Liver (tissue), 8 donors: ENCODE measurements at regions not wholly inside any gene's neighbourhood (a gene's known extent, or its start where the extent isn't known, plus 50 kb on each side); places are given as distances from the start of the nearest gene placed in this dataset.
"Not testable (repeated sequence)": the region's sequence is repeated elsewhere in the genome, so short reads cannot be mapped to it uniquely, and the experiment has no call there.

Experiments used
- DNase-seq: peaks from one replicate; pipeline ENCODE4 v3.0.0-alpha.2; 2017; ENCODE audit warnings: low spot score
- H3K27ac ChIP-seq, 2 donors: one replicate each; pipeline ENCODE4 v1.7.0; 2013; ENCODE audit warnings: inconsistent platforms in 2 of 2, low read length in 2 of 2, control low read depth in 1 of 2, low read depth in 1 of 2, mild to moderate bottlenecking in 1 of 2
- H3K27me3 ChIP-seq, 4 donors: one replicate each; pipeline versions ENCODE4 v1.6.1 to v1.7.0; 2013; ENCODE audit warnings: low read length in 3 of 4, inconsistent platforms in 1 of 4, mild to moderate bottlenecking in 1 of 4, moderate library complexity in 1 of 4; ENCODE audit not compliant: control insufficient read depth in 4 of 4, insufficient read depth in 4 of 4
- H3K36me3 ChIP-seq, 4 donors: one replicate each; pipeline versions ENCODE4 v1.6.1 to v1.7.0; 2013; ENCODE audit warnings: low read length in 3 of 4, mild to moderate bottlenecking in 3 of 4, low read depth in 1 of 4, moderate library complexity in 1 of 4; ENCODE audit not compliant: control insufficient read depth in 4 of 4, insufficient read depth in 3 of 4
- H3K4me1 ChIP-seq, 4 donors: one replicate each; pipeline versions ENCODE4 v1.6.1 to v1.7.0; 2013; ENCODE audit warnings: low read length in 3 of 4, mild to moderate bottlenecking in 3 of 4, moderate library complexity in 1 of 4; ENCODE audit not compliant: control insufficient read depth in 4 of 4, insufficient read depth in 4 of 4
- H3K4me3 ChIP-seq, 3 donors: one replicate each; pipeline versions ENCODE4 v1.6.1 to v1.7.0; 2013; ENCODE audit warnings: low read length in 3 of 3, control low read depth in 1 of 3, low read depth in 1 of 3, mild to moderate bottlenecking in 1 of 3
- H3K9ac ChIP-seq, 2 donors: one replicate each; pipeline ENCODE4 v1.7.0; 2013; ENCODE audit warnings: low read length in 2 of 2, mild to moderate bottlenecking in 2 of 2, moderate library complexity in 2 of 2, control low read depth in 1 of 2, low read depth in 1 of 2
- H3K9me3 ChIP-seq, 4 donors: one replicate each; pipeline versions ENCODE4 v1.6.1 to v1.7.0; 2013; ENCODE audit warnings: low read length in 3 of 4; ENCODE audit not compliant: control insufficient read depth in 4 of 4
- ATF3 ChIP-seq: IDR thresholded peaks from 2 replicates; pipeline ENCODE4 v1.6.1; 2016; ENCODE audit warnings: antibody characterized with exemption
- CTCF ChIP-seq: fragments of 150-350 bp; IDR thresholded peaks from 2 replicates; pipeline ENCODE4 v1.5.1; 2017; ENCODE audit warnings: improper control_type of control experiment, low read depth, low read length; ENCODE audit not compliant: missing input control
- EGR1 ChIP-seq, 2 donors: IDR thresholded peaks; 2 replicates each; pipeline ENCODE4 v1.6.1; 2016 to 2018; ENCODE audit warnings: antibody characterized with exemption in 2 of 2, low read depth in 2 of 2
- FOXA1 ChIP-seq: IDR thresholded peaks from 2 replicates; pipeline ENCODE4 v1.6.1; 2016; ENCODE audit warnings: antibody characterized with exemption
- FOXA2 ChIP-seq: IDR thresholded peaks from 2 replicates; pipeline ENCODE4 v1.6.1; 2016; ENCODE audit warnings: antibody characterized with exemption
- GABPA ChIP-seq, 2 donors: IDR thresholded peaks in 1 of 2; conservative IDR thresholded peaks in 1 of 2; 2 replicates each; pipeline ENCODE4 v1.6.1; 2016; ENCODE audit warnings: antibody characterized with exemption in 2 of 2, mild to moderate bottlenecking in 1 of 2, moderate library complexity in 1 of 2
- HNF4G ChIP-seq: IDR thresholded peaks from 2 replicates; pipeline ENCODE4 v1.6.1; 2016; ENCODE audit warnings: antibody characterized with exemption
- JUND ChIP-seq, 2 donors: IDR thresholded peaks; 2 replicates each; pipeline ENCODE4 v1.6.1; 2016; ENCODE audit warnings: antibody characterized with exemption in 2 of 2
- MAX ChIP-seq: IDR thresholded peaks from 2 replicates; pipeline ENCODE4 v1.6.1; 2016; ENCODE audit warnings: antibody characterized with exemption
- NR2F2 ChIP-seq: IDR thresholded peaks from 2 replicates; pipeline ENCODE4 v1.6.1; 2016; ENCODE audit warnings: antibody characterized with exemption
- RAD21 ChIP-seq, 2 donors: IDR thresholded peaks; 2 replicates each; pipeline ENCODE4 v1.6.1; 2016; ENCODE audit warnings: antibody characterized with exemption in 2 of 2, mild to moderate bottlenecking in 2 of 2
- REST ChIP-seq: IDR thresholded peaks from 2 replicates; pipeline ENCODE4 v1.6.1; 2016; ENCODE audit warnings: antibody characterized with exemption, mild to moderate bottlenecking
- RXRA ChIP-seq, 2 donors: IDR thresholded peaks; 2 replicates each; pipeline ENCODE4 v1.6.1; 2017 to 2018; ENCODE audit warnings: antibody characterized with exemption in 2 of 2, mild to moderate bottlenecking in 1 of 2
- SP1 ChIP-seq: IDR thresholded peaks from 2 replicates; pipeline ENCODE4 v1.6.1; 2018; ENCODE audit warnings: antibody characterized with exemption, mild to moderate bottlenecking
- TAF1 ChIP-seq: conservative IDR thresholded peaks from 2 replicates; pipeline ENCODE4 v1.6.1; 2016; ENCODE audit warnings: antibody characterized with exemption, mild to moderate bottlenecking
- WGBS: extraction: QIAGEN DNeasy Blood & Tissue Kit; methylation state at CpG from one replicate; pipeline ENCODE4 v1.1.7; 2013; 5-methylcytosine and 5-hydroxymethylcytosine counted together
- donor health status: healthy.
- donor health status: healthy.
- donor health status: healthy.
- donor health status: healthy.
- donor health status: healthy.

GRCh38 chr2:17342692-17343091 lies 175.5 kb downstream of the RAD51AP2 start:
- not testable (repeated sequence) for DNase-seq, H3K9ac ChIP-seq, H3K4me3 ChIP-seq, H3K4me1 ChIP-seq, H3K27ac ChIP-seq, H3K27me3 ChIP-seq, H3K9me3 ChIP-seq, H3K36me3 ChIP-seq
- WGBS: 88% methylated on average over 4 of the region's 4 CpGs

GRCh38 chr2:17337507-17337906 lies 180.7 kb downstream of the RAD51AP2 start:
- no peak overlapping the region for H3K27ac ChIP-seq
- H3K4me3 ChIP-seq: no peak overlapping the region
- no peaks in the 10 kb centered on the region for H3K9me3 ChIP-seq
- TF ChIP-seq FOXA1 (no peak), NR2F2 (no peak), MAX (no peak), EGR1 (IDR thresholded peaks at IDR 0.05; ENCODE audit: low read depth in 2 of 2) (no peak), TAF1 (no peak), RXRA (IDR thresholded peaks at IDR 0.05) (no peak), FOXA2 (no peak)
- 81% methylated on average over 3 of the region's 3 CpGs for WGBS
- H3K4me1 ChIP-seq: no peaks in the 10 kb centered on the region
- no peaks in the 10 kb centered on the region for H3K27me3 ChIP-seq
- no peak for DNase-seq
- H3K9ac ChIP-seq: no peak overlapping the region
- H3K36me3 ChIP-seq: no peaks in the 10 kb centered on the region

- WGBS: 83% methylated on average over 2 of the region's 2 CpGs
- no peak for DNase-seq
- Histone ChIP-seq H3K36me3 (no peaks in the 10 kb centered on the region), H3K4me3 (no peak overlapping the region), H3K27me3 (no peaks in the 10 kb centered on the region), H3K27ac (no peak overlapping the region), H3K9ac (no peak overlapping the region), H3K4me1 (no peaks in the 10 kb centered on the region), H3K9me3 (no peaks in the 10 kb centered on the region)
- TF ChIP-seq MAX (no peak), CTCF (no peak), HNF4G (no peak), FOXA2 (no peak), NR2F2 (no peak), JUND (IDR thresholded peaks at IDR 0.05) (no peak), ATF3 (no peak), EGR1 (IDR thresholded peaks at IDR 0.05; ENCODE audit: low read depth in 2 of 2) (no peak), FOXA1 (no peak), RAD21 (IDR thresholded peaks at IDR 0.05) (no peak), GABPA (IDR thresholded peaks at IDR 0.05 in 1 of 2, conservative IDR thresholded peaks at IDR 0.05 in 1 of 2) (no peak), SP1 (no peak), REST (no peak)
Observed at GRCh38 chr2:17336458-17336857, 181.8 kb downstream of the RAD51AP2 start.
